SH-SY5Y (cell line): ENCODE measurements at regions not wholly inside any gene's neighbourhood (a gene's known extent, or its start where the extent isn't known, plus 50 kb on each side); places are given as distances from the start of the nearest gene placed in this dataset.

Experiments used
- GATA2 ChIP-seq: IDR thresholded peaks from 2 replicates; pipeline ENCODE4 v1.6.1; 2011; ENCODE audit warnings: mild to moderate bottlenecking, low read depth, low read length
- GATA3 ChIP-seq: IDR thresholded peaks from 2 replicates; pipeline ENCODE4 v1.6.1; 2011; ENCODE audit warnings: low read depth, mild to moderate bottlenecking, low read length, moderate library complexity

DNA sequence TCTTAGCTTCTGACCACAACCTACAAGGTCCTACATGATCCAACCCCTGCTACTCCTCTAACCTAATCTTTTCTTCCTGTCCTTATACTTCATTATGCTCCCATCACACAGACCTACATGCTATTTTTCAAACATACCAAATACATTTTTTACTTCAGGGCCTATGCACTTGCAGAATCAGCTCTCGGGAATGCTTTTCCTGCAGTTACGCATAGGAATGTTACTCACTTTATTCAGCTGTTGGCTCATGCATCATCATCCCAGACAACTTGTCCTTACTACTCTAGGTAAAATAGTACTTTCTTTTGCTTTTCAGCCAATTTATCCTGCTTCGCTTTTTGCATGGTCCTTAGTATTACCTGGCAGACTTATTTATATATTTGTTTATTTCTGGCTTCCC lies 105.6 kb downstream of the OXSM start:
- TF ChIP-seq GATA3 = no peak
- no peak for TF ChIP-seq GATA2
